CD14-positive monocyte (primary cell): ENCODE measurements at regions not wholly inside any gene's neighbourhood (a gene's known extent, or its start where the extent isn't known, plus 50 kb on each side); places are given as distances from the start of the nearest gene placed in this dataset.

Experiments used
- DNase-seq, 3 donors: peaks; one replicate each; pipeline ENCODE4 v3.0.0-alpha.2; 2011 to 2022
- H2AFZ ChIP-seq: 2 replicates; pipeline ENCODE4 v1.6.0; 2012; ENCODE audit warnings: mild to moderate bottlenecking, low read depth, low read length, inconsistent platforms; ENCODE audit not compliant: insufficient read depth, poor library complexity, severe bottlenecking
- H3K27ac ChIP-seq, 2 donors: 1 replicate in 1 of 2; 2 replicates in 1 of 2; pipeline ENCODE4 v1.5.1; 2012 to 2013; ENCODE audit warnings: low read length in 2 of 2, control low read depth in 1 of 2, inconsistent platforms in 1 of 2, low read depth in 1 of 2, mild to moderate bottlenecking in 1 of 2
- H3K27me3 ChIP-seq, 2 donors: one replicate each; pipeline versions ENCODE4 v1.6.0 to v1.6.1; 2011 to 2013; ENCODE audit warnings: low read length in 2 of 2; ENCODE audit not compliant: control insufficient read depth in 2 of 2, insufficient read depth in 2 of 2
- H3K36me3 ChIP-seq, 2 donors: replicated peaks in 1 of 2; 1 replicate in 1 of 2; 2 replicates in 1 of 2; pipeline versions ENCODE4 v1.5.1 to v1.6.1; 2012 to 2013; ENCODE audit warnings: low read length in 2 of 2, control low read depth in 1 of 2, inconsistent platforms in 1 of 2, mild to moderate bottlenecking in 1 of 2; ENCODE audit not compliant: insufficient read depth in 2 of 2, control insufficient read depth in 1 of 2
- H3K4me1 ChIP-seq, 2 donors: 1 replicate in 1 of 2; 2 replicates in 1 of 2; pipeline versions ENCODE4 v1.5.1 to v1.6.1; 2012 to 2013; ENCODE audit warnings: low read length in 2 of 2, control low read depth in 1 of 2, inconsistent platforms in 1 of 2, mild to moderate bottlenecking in 1 of 2, moderate library complexity in 1 of 2; ENCODE audit not compliant: insufficient read depth in 2 of 2, control insufficient read depth in 1 of 2
- H3K4me2 ChIP-seq: replicated peaks from 2 replicates; pipeline ENCODE3; 2012; ENCODE audit warnings: low read length, moderate library complexity, mild to moderate bottlenecking; ENCODE audit not compliant: poor library complexity, severe bottlenecking; ENCODE audit errors: extremely low read depth
- H3K4me3 ChIP-seq, 3 experiments: fragments of 200-600 bp in 1 of 3; sonication (generic) in 1 of 3; replicated peaks in 1 of 3; 1 replicate in 2 of 3; 2 replicates in 1 of 3; pipeline ENCODE4 v1.5.1; 2011 to 2013; ENCODE audit warnings: low read length in 3 of 3, mild to moderate bottlenecking in 3 of 3, control low read depth in 2 of 3, low read depth in 2 of 3, inconsistent platforms in 1 of 3, moderate library complexity in 1 of 3
- H3K79me2 ChIP-seq: 2 replicates; pipeline ENCODE4 v1.6.0; 2012; ENCODE audit warnings: mild to moderate bottlenecking, control low read depth, inconsistent platforms, low read length, moderate library complexity; ENCODE audit not compliant: insufficient read depth
- H3K9ac ChIP-seq: 2 replicates; pipeline ENCODE4 v1.6.0; 2017; ENCODE audit warnings: low read length, mild to moderate bottlenecking; ENCODE audit not compliant: insufficient read depth, poor library complexity, severe bottlenecking
- H3K9me3 ChIP-seq, 2 donors: replicated peaks in 1 of 2; 1 replicate in 1 of 2; 2 replicates in 1 of 2; pipeline versions ENCODE4 v1.5.1 to v1.6.1; 2012 to 2013; ENCODE audit warnings: low read length in 2 of 2, control low read depth in 1 of 2; ENCODE audit not compliant: control insufficient read depth in 1 of 2, insufficient read depth in 1 of 2
- H4K20me1 ChIP-seq: 2 replicates; pipeline ENCODE4 v1.6.0; 2012; ENCODE audit warnings: mild to moderate bottlenecking, low read length, control low read depth, moderate library complexity; ENCODE audit not compliant: insufficient read depth
- H3K27ac Mint-ChIP-seq, 7 donors: one replicate each; pipeline ENCODE4 v1.8.0; 2020; ENCODE audit warnings: mild to moderate bottlenecking in 7 of 7, mixed read lengths in 7 of 7, moderate library complexity in 6 of 7, inconsistent platforms in 2 of 7
- H3K27me3 Mint-ChIP-seq, 3 donors: one replicate each; pipeline ENCODE4 v1.8.0; 2021 to 2022; ENCODE audit warnings: low read depth in 3 of 3, mild to moderate bottlenecking in 3 of 3, mixed read lengths in 3 of 3, moderate library complexity in 3 of 3, inconsistent platforms in 1 of 3
- H3K36me3 Mint-ChIP-seq, 2 donors: one replicate each; pipeline ENCODE4 v1.8.0; 2020; ENCODE audit warnings: mixed read lengths in 2 of 2, inconsistent platforms in 1 of 2, mild to moderate bottlenecking in 1 of 2
- H3K4me1 Mint-ChIP-seq: one replicate; pipeline ENCODE4 v1.8.0; 2020; ENCODE audit warnings: mild to moderate bottlenecking, mixed read lengths
- H3K4me3 Mint-ChIP-seq, 2 donors: one replicate each; pipeline ENCODE4 v1.8.0; 2020; ENCODE audit warnings: mild to moderate bottlenecking in 2 of 2, mixed read lengths in 2 of 2, moderate library complexity in 1 of 2
- H3K9me3 Mint-ChIP-seq, 7 donors: one replicate each; pipeline ENCODE4 v1.8.0; 2020 to 2022; ENCODE audit warnings: mixed read lengths in 7 of 7, mild to moderate bottlenecking in 6 of 7, moderate library complexity in 6 of 7, inconsistent platforms in 2 of 7
- whole genome bisulfite sequencing: methylation state at CpG from one replicate; pipeline ENCODE4 v1.1.5; 2013; ENCODE audit warnings: missing lambda C conversion rate; ENCODE audit not compliant: insufficient coverage; 5-methylcytosine and 5-hydroxymethylcytosine counted together
- intact Hi-C, 2 donors: fragments of 100-400 bp; cut with micrococcal nuclease; formaldehyde crosslinking; loops; one replicate each; pipeline versions ENCODE4 v1.15.0 to v1.15.1; 2023
- TF ChIP-seq, protein P1 (sequence below): fragments of 200-600 bp; IDR thresholded peaks from one replicate; pipeline ENCODE4 v1.8.0; 2022; ENCODE audit warnings: antibody characterized with exemption, mild to moderate bottlenecking

DNA sequence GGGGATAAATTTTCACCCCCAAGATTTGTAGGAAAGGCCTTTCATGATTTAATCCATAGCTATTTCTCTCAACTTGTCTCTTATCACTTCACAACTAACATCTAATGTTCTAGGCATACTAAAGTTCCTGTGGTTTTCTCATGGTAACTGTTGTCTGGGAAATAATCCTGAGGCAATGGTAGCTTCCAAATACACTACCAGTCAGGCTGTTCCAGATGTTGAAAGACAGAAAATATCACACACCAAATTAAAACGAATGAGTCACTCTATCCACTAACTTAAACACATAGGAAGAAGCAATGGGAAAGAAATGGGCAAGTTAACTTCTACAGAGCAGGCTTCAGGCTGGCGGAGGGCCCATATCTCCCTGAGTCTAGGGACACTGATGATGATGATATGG is 77.7 kb upstream of the MYO16 start:
- Mint-ChIP-seq H3K4me1 (no peaks in the 10 kb centered on the region), H3K36me3 (no peaks in the 10 kb centered on the region), H3K4me3 (no peak overlapping the region), H3K9me3 (peaks cover 0 to 10% (median 4%) of the 10 kb centered on the region in 7 donors), H3K27ac (no peak overlapping the region), H3K27me3 (peaks cover 3 to 6% (median 5%) of the 10 kb centered on the region in 3 donors)
- TF ChIP-seq, protein P1, sequence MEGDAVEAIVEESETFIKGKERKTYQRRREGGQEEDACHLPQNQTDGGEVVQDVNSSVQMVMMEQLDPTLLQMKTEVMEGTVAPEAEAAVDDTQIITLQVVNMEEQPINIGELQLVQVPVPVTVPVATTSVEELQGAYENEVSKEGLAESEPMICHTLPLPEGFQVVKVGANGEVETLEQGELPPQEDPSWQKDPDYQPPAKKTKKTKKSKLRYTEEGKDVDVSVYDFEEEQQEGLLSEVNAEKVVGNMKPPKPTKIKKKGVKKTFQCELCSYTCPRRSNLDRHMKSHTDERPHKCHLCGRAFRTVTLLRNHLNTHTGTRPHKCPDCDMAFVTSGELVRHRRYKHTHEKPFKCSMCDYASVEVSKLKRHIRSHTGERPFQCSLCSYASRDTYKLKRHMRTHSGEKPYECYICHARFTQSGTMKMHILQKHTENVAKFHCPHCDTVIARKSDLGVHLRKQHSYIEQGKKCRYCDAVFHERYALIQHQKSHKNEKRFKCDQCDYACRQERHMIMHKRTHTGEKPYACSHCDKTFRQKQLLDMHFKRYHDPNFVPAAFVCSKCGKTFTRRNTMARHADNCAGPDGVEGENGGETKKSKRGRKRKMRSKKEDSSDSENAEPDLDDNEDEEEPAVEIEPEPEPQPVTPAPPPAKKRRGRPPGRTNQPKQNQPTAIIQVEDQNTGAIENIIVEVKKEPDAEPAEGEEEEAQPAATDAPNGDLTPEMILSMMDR: no peak
- H3K9me3 ChIP-seq: peaks cover 0 to 2% of the 10 kb centered on the region in 2 donors
- no peaks in the 10 kb centered on the region for H3K27me3 ChIP-seq
- no peaks in the 10 kb centered on the region for H3K36me3 ChIP-seq
- no peak overlapping the region for H3K4me2 ChIP-seq
- no peaks in the 10 kb centered on the region for H3K4me1 ChIP-seq
- H4K20me1 ChIP-seq: no peaks in the 10 kb centered on the region
- intact Hi-C loops: no loop called here
- no peak overlapping the region for H3K9ac ChIP-seq
- H3K27ac ChIP-seq: no peak overlapping the region
- no peak overlapping the region for H3K4me3 ChIP-seq
- DNase-seq: no peak
- no peak overlapping the region for H2AFZ ChIP-seq
- no peaks in the 10 kb centered on the region for H3K79me2 ChIP-seq
- WGBS: 100% methylated on average over 1 of the region's 2 CpGs

DNA sequence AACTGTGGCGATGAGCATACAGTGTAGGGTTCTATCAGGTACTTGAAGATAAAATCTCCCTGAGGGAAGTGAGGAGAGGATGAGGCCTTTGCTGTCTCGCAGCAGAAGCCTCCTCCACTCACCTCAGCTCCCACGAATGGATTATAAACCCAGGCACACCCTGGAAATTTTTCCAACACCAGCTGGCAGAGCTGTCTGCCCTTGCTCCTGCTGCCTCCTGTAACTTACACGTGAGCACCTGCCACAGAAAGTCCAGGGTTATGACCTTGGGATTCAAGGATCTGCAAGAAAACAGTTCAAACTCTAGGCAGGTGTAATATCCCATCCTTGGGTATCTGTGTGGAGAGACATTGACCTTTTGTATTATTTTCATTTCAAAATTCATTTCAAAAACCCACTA is 70.9 kb upstream of the MYO16 start:
- no CpG with 5 or more reads among the region's 4 CpGs for WGBS
- no peaks in the 10 kb centered on the region for H3K4me1 Mint-ChIP-seq

More for the DNA sequence above, 70.9 kb upstream of the MYO16 start:
- TF ChIP-seq, protein P1: no peak
- Histone ChIP-seq H4K20me1 (no peaks in the 10 kb centered on the region), H3K27me3 (no peaks in the 10 kb centered on the region), H3K4me2 (no peak overlapping the region), H3K36me3 (no peaks in the 10 kb centered on the region), H2AFZ (no peak overlapping the region), H3K27ac (no peak overlapping the region), H3K9ac (no peak overlapping the region), H3K79me2 (no peaks in the 10 kb centered on the region), H3K9me3 (no peaks in the 10 kb centered on the region), H3K4me1 (no peaks in the 10 kb centered on the region), H3K4me3 (no peak overlapping the region)
- DNase-seq: no peak
- Mint-ChIP-seq H3K9me3 (peaks cover 0 to 3% (median 0%) of the 10 kb centered on the region in 7 donors), H3K27ac (no peak overlapping the region), H3K36me3 (no peaks in the 10 kb centered on the region), H3K4me3 (no peak overlapping the region), H3K27me3 (peaks cover 0 to 4% (median 2%) of the 10 kb centered on the region in 3 donors)
- intact Hi-C loops: no loop called here
